HG02840 (cell line): ENCODE measurements at regions not wholly inside any gene's neighbourhood (a gene's known extent, or its start where the extent isn't known, plus 50 kb on each side); places are given as distances from the start of the nearest gene placed in this dataset.

Experiments
- ATAC-seq: cut with Tn5 transposase; IDR thresholded peaks from one replicate; pipeline ENCODE4 v1.9.1; 2021; ENCODE audit warnings: mild to moderate bottlenecking, moderate library complexity, moderate number of reproducible peaks; ENCODE audit not compliant: unreplicated experiment, low FRiP score

DNA sequence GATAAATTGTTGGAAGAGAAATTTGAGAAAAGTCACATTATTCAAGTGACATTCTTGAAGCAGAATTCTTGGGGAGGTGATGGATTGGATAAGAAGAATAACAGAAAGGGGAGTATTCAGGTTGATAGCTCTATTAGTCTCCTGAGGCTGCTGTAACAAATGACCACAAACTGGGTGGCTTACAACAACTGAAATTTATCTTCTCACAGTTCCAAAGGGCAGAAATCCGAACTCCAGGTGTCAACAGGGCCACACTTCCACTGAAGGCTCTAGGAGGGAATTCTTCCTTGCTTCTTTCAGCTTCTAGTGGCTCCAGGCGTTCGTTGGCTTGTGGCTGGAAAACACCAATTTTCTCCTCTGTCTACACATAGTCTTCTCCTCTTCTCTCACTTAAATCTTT lies 99.8 kb downstream of the TES start:
- ATAC-seq: no peak

DNA sequence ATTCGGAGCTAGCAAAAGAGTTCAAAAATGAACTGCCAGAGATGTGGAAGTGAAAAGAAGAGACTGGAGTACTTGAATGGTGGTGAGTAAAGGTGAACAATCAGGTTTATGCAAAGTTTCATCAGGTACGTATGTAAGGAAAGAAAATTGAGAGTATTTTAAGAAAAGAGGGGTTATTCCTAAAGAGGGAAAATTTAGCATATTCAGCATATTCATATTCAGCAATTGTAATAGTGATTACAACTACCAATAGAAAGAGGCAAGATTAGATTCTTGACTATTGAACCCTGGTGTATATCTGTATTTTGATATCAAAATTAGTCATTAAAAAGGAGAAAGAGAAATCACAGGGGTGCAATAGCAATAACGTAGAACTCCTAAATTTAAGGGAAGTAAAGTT lies 100.9 kb downstream of the TES start:
- no peak for ATAC-seq

DNA sequence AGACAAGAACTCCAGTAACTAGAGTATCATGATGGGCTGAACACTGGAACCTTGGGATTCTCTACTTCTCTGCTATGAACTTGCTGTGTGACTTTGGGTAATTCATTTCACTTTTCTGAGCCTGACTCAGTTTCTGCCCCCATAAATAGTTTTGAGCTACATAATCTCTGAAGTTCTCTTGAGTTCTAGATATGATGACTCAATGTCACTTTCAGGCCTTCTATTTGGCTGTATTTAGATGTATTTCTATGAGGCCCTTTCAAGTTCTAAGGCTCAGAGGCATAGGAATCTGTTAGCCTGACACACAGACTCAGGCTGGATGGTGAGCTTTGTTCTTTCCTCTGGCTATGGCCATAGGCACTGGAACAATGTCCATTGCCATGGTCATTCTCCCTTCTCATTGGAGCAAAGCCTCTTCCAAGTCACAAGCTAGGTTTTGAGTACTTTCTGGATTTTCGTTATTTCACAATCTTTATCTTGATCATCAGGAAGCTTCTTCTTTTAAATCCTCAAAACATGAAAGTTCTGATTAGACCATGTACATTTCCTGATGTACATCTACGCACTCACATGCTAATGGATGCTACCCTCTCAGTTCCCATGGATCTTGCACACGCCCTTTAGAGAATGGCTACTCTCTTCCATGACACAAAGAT lies 101.6 kb downstream of the TES start:
- no peak for ATAC-seq

DNA sequence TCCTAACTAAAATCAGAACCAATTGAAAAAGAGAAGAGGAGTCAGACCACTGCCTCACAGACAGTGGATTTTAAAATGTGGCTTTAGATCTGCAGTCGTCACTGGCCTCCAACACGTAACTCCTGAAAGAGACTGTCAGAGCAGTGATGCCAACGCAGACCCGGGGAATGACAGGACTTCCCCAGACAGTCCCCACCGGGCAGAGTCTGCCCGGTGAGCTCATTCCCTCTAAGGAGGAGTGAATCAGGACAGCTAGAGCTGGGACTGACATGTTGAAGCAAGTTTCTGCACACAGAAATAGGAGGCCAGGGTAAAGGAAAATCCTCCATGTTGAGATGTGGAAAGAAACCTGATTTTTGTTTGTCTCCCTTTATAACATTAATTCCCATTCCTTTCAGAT lies 105.0 kb downstream of the TES start:
- no peak for ATAC-seq

DNA sequence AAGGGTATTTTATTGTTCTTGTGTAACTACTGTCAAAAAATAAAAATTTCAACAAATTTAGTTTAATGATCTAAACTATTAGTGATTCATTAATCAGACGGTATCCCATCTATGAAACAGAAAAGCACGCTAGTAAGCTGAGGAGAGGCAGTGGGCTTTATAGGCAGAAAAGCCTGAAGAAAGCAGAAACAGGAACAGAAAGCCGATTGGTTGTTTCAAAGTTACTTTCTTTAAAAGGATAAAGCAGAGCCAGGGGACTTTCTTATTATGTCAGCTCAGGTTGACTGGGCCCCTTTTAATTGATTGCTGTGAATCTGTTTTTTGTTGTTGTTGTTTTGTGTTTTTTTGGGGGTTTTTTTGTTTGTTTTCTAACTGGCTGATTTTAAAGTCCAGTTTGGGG lies 105.5 kb downstream of the TES start:
- no peak for ATAC-seq

DNA sequence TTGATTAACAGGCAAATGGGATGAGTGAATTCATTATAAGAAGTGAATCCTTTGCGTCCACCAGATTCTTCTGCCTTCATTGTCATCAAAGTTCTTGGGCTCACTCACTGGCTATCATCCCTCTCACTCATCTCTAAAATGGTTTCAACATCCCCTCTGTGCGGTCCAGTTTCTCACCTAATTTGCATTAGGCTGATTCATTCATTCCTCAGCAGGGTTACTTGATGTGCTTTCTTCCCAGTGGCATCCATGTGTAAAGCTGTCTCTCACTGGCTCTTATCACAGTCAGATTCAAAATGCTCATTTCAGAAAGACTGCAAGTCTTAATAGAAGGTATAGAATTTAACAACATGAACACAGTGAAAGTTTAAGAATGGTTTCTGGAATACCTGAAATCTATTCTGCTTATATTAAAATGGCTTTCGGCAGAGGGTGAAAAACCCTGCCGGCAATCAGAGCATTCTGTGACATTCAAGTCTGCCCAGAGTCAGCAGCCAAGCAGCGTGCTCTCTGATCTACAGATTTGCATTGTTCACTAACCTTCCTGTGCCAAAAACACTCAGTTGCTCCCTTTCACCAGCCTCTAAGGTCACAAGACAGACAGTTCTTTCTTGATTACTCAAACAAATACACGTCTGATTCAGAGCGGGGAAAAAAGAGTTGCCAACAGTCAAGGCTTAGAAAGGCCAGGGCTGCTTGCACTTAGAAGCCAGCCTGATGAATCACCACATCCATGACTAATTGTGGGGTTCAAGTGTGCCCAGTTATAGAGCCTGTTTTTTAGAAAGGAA lies 106.7 kb downstream of the TES start:
- peak; percentile 89 for ATAC-seq

DNA sequence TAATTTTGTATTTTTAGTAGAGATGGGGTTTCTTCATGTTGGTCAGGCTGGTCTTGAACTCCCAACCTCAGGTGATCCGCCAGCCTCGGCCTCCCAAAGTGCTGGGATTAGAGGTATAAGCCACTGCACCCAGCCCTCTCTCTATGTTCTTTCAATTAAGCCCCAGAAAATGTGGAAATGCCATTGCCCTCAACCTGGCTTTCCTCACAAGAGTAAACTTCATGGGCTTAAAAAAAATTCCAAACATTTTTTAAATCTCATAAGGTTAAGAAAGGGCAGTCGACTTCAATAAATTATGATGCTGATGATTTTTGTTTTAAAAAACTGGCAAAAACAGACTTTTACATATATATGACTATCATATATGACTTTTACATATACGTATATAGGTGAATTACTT lies 107.6 kb downstream of the TES start:
- ATAC-seq: no peak

DNA sequence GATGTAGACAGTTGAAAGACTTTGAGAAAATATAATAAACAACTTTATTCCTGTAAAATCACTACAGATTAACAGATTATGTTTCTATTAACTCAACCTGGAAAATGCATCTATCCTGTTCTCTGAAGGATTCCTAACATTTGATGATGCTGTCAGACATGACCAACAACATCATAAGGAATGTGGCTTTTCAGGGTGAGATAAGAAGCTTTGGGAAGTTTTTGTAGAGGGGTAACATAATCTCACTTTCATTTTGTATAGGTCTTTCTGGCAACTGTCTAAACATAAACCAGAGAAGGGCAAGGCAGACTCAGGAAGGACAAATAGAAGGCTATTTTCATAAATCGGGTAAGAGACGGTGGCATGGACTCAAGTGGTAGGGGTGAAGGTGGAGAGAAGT lies 112.2 kb downstream of the TES start:
- ATAC-seq: no peak

DNA sequence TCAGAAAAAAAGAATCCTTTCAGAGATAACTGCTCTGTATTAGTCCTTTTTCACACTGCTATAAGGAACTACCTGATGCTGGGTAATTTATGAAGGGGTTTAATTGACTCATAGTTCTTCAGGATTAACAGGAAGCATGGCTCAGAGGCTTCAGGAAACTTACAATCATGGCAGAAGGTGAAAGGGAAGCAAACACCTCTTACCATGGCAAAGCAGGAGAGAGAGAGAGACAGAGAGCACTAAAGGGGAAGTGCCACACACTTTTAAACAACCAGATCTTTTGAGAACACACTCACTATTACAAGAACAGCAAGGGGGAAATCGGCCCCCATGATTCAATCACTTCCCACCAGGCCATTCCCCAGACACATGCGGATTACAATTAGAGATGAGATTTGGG lies 114.2 kb downstream of the TES start:
- ATAC-seq: no peak

DNA sequence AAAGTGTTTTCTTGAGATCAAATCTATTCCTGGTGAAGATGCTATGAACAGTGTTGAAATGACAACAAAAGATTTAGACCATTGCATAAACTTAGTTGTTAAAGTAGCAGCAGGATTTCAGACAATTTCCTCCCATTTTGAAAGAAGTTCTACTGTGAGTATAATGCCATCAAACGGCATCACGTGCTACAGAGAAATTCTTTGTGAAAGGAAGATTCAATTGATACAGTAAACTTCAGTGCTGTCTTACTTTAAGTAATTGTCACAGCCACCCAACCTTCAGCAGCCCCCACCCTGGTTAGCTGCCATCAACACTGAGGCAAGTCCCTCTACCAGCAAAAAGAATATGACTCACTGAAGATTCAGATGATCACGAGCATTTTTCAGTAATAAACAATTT lies 115.2 kb downstream of the TES start:
- no peak for ATAC-seq

DNA sequence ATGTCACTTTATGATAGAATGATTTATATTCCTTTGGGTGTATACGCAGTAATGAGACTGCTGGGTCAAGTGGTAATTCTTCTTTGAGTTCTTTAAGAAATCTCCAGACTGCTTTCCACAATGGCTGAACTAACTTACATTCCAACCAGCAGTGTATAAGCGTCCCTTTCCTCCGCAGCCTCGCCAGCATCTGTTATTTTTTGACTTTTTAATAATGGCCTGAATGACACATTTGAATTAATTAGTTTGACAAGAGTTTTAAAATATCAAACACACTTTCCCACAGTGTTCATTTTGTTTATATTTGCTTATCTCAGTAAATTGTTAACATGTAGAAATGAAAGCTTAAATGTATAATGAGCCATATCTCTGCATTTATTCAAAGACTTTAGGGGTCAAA lies 116.8 kb downstream of the TES start:
- ATAC-seq: no peak

DNA sequence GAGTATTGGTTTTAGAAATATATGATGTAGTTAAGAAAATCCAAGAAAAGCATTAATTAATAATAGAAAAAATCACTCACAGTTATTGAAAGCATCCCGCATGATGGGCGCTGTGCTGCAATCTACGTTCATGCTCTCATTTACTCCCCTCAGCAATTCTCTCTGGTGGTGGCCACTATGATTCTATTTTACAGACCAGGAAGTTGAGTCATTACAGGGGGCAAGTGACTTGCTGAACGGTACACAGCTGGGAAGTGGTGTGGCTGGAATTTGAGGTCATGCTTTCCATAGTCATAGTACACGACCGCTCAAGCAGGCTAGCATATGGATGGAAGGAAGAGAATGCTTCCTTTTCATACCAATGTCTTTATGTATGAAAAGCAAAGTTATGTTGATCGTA lies 117.4 kb downstream of the TES start:
- ATAC-seq: no peak

DNA sequence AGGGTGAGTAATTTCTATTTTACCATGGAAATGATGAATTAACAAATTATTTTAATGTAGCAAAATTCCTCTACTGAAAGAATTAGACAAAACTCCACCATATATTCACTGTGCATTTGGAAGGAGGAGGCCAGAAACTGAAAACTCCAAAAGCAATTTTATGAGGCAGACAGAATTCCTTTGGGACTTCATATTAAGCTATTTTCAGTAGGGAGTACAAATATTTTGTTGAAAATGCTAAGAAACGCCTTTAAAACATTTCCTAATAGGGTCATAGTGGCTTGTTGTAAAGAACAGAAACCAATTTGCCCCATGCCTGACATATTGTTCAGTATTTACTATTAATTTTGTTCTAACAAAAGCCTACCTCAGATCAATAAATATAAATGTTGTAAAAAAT lies 117.8 kb downstream of the TES start:
- ATAC-seq: no peak

DNA sequence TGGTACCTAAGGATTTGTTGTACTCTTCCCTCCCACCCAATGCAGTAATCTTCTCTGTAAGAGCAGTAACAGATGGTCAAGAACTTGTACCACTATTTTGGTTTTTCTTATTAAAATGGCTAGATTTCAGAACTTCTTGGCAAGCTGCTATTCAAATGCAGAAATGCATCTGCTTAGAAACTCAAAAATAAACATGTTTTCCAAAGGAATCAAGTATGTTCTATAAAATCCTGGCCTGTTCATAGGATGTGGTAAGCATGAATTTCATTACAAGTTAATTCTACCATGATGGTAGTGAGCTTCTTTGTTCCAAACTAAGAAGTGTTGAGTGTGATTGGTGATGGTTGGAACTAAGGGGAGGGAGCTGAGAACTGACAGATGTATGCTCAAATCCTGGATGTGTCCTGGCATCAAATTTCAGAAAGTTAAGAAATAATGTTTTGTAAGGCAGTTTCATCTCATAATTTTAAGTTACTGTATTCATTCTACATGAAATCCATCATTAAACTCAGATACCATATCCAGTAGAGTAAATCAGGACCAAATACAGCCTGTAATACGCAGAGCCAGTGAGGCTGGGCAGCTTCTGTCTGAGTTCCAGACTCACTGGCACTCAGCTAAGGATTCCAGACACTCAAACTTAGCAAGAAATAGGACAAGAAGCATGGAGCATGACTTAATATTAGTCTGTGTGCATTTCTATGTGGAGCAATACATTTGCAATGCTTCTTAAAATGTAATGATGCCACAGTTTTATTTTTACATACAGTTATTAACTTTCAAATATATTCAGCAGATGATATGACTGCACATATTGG lies 119.6 kb downstream of the TES start:
- no peak for ATAC-seq

DNA sequence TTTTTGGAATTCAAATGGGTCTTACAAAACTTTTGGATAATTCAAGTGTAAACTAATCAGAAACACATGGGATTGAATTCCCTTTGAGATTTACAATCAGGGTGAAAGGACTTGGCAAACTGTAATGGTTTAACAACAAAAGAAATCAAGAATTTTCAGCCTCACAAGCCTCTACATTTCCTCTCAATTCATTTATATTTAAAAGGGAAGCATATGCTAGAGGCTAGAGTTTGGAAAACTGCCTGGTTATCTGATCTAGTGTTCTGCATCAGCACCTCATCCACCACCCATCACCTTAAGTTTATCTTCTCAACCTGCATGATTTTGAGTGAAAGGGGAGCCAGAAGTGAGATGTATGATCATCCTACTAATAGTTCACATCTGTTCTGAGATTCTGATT lies 120.7 kb downstream of the TES start:
- no peak for ATAC-seq

DNA sequence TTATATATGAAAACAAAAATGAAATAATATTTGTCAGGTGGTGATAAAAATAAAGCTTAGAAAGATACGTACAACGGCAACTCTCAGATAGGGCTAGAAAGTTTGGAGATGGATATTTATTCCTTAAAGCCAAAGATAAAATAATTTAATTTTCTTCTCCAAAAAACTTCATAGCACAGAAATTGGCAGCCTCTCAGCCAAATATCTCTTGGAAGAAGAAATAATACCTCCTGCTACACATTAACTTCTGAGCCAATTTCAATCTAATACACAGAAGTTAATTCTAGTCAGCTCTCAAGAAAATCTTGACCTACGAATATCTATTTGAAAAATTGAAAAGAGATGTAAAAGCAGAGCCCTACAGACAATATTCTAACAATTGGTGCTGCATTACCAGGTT lies 122.4 kb downstream of the TES start:
- ATAC-seq: no peak

DNA sequence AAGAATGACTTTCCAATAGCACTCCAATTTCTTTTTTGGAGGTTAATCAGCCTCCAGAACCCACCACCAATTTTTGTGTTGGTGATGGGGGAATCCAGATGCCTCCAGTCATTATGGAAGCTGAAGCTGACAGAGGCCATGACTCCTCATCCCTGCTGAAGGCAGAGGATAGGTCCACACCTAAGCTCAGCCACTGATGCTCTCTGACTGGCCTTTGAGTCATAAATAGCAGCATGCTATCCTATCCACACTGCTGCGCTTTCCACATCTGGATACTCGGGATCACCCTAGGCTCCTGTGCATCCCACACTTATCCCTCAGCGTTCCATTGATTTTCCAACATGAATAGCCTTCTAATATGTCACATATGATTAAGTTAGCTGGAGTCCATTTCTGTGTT lies 124.2 kb downstream of the TES start:
- ATAC-seq: no peak

DNA sequence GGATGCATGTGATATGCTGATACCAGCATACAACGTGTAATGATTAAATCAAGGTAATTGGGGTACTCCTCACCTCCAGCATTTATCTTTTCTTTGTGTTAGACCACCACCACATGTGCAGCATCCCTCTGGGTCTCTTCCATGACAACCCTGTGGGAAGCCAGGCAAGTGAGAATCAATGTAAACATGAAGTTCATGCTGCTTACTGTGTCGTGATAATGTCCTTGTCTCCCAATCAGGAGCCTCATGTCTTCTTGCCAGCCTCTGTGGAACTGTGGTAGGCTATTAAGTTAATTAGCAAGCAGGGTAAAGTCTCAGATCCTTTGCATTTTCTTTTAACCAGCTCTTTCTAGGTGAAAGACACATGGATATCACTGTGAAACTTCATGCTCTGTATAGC lies 126.7 kb downstream of the TES start:
- ATAC-seq: no peak

DNA sequence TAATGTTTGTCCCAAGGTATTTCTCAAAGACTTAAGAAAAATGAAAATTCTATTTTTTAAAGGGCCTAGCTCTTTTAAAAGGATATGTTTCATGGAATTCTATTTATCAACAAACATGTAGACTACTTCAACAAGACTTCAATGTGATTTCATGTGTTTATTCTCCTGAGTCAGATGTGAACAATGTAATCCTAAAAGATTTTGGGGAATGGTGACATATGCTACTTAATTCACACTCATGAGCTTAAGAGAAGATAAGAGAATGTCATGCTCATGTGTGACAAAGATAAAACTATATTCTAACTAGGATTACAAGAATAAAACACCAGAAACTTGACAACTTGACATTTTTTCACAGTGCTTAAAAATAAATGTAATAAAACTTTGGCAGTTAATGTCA lies 127.5 kb downstream of the TES start:
- ATAC-seq: no peak

DNA sequence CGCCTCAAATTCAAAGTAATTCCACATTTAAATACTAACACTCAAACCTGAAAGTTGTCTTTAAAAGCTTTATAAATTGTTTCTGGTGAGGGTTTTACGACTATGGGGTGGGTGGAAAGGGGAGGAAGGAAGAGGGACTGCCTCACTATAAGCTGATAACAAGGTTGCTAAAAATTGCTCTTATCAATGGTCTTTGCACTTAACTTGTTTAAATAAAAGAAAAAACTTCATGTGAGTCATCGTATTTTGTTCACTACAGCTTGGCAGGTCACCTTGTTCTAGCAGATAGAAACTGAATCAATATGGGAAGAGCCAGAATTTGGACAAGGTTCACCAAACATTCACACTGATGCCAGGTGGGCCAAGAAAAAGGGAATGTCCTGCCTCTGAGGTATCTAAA lies 129.2 kb downstream of the TES start:
- no peak for ATAC-seq

DNA sequence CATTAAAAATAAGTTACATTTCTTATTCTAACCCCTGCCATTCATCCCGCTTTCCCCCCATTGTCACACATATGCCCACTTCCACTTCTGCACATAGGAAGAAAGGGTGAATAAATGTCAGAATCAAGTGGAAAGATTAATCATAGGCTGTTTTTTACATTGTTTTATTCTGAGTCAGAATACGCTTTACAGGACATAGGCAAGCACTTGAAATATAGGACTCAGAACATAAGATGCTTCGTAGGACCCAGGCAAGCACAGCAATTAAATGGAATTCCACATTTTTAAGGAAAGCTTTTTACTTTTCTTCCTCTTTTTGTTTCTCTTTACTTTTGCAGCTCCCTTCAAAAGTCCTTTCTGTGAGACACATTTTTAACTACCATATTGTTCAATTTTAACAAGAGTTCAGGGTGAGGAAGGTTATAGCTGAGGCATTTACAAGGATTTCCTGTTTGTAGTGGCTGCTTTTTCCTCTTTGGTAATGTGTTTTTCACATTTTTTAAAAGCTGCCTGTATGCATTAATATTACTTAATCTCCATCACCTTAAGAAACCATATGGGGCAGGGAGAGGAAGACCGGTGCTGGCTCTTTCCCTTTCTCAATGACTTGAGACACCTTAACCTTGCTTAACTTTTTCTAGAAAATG lies 130.0 kb downstream of the TES start:
- no peak for ATAC-seq
